B cell (primary cell): ENCODE measurements at regions not wholly inside any gene's neighbourhood (a gene's known extent, or its start where the extent isn't known, plus 50 kb on each side); places are given as distances from the start of the nearest gene placed in this dataset.

Source experiments
- CTCF ChIP-seq: fragments of 200-600 bp; IDR thresholded peaks from one replicate; pipeline ENCODE4 v1.8.0; 2022; ENCODE audit warnings: antibody characterized with exemption, mild to moderate bottlenecking
- EZH2 ChIP-seq: IDR thresholded peaks from 2 replicates; pipeline ENCODE4 v1.6.1; 2012; ENCODE audit warnings: borderline replicate concordance, low read depth, mild to moderate bottlenecking, moderate library complexity, low read length; ENCODE audit not compliant: insufficient read depth, poor library complexity, severe bottlenecking

- TF ChIP-seq CTCF, result no peak
- no peak for TF ChIP-seq EZH2
Measured at GRCh38 chr2:226333388-226333787, 466.2 kb downstream of the IRS1 start.
